ENCODE measurements at regions not wholly inside any gene's neighbourhood (a gene's known extent, or its start where the extent isn't known, plus 50 kb on each side); places are given as distances from the start of the nearest gene placed in this dataset.

- peak; percentile 57 for DNase-seq (ENCODE audit: low read depth)
These were observed 601.5 kb downstream of the IRX1 start for GRCh38 chr5:4197151-4197550.

DNA sequence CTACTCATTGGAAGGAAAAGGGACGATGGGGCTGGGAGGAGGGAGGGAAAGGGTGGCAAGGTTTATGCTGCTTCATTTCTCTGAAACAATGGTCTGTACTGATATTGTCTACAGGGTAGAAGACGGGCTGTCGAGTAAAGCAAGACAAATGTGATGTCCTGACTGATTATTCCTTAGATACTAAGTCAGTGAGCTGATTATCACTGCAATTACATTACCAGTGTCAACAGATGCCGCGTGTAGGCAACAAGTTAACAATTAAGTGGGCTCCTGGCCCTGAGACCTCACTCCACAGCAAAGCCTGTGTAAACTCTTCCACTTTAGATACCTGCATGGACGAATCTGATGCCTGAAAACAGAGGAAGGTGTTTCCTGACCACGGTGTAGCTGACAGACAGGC, 602.8 kb downstream of the IRX1 start:
- no peak for DNase-seq (ENCODE audit: low read depth)

GRCh38 chr5:4199049-4199841, 603.6 kb downstream of the IRX1 start:
- DNase-seq (ENCODE audit: low read depth), result no peak

DNA sequence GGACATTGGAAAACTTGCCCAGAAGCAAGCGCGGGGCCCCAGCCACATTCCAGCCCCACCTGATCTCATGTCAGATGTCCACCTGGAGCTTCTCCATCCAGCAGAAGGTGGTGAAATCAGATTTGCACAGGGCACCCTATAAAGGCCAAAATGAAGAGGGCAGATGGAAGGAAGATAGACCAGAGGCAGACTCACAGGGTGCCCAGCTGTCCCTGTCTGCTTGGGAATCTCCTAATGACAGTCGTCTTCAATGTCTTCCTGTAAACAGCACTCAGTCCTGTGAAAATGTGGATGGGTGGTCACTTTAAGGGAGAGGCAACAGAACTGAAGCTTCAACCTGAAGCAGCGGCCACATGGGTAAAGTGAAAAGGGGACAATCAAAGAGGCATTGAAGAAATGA, 607.5 kb downstream of the IRX1 start:
- no peak for DNase-seq (ENCODE audit: low read depth)

DNA sequence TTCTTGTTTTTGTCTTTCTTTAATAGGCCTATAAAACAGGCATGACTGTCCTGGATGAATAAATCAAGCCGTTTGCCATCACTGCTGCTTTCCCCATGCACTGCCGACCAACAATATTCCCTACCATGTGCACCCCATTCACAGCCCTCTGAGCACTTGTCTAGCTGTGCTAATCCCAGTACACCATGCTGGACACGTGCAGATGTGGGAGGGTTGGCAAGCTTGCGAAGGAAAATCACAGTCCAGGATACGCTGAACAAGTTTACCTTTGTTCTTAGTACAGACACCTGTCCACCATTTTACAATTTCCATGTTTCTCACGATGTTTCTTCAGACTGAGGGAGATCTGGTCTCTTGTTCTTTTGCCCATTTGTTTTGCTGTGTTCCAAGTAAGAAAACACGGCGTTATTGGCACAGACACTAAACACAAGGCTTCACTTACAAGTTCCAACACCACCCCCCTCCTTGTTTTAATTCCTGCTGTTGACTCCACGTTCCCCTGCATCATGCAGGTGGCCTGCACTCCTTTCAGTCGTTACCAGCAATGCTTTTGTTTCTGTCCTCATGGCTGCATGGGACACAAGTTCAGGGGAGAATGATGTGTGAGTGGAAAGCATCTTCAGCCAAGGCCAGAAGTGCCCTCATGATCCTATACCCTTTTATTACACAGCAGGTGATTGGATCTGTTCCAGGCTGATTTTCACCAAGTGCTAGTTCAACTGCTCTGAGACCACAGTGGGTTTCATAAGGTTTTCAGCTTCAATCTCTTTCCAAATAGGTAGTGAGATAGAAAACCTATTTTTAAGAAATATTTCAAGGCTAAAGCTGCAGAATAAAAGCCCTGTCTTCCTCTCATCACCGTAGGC, 608.9 kb downstream of the IRX1 start:
- no peak for DNase-seq (ENCODE audit: low read depth)

GRCh38 chr5:4205398-4205797, 609.8 kb downstream of the IRX1 start:
- no peak for DNase-seq (ENCODE audit: low read depth)

DNA sequence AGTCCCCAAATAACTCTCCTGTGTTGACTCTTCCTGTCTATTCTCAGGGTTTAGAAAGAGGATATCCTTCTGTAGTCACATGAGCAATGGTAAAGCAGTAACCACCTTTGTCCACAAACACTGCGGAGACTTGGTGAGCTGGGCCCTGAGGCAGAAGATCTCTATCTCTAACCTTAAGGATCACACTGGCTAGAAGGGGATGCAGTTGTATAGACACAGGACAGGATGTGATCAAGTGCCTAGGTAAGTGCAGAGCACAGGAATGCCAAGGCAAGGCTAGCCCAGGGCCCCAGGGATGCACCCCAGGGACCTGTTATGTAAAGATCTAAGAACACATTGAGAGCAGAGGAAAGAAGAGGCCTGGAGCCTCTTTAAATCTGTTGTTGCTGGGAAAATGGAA, 610.5 kb downstream of the IRX1 start:
- DNase-seq (ENCODE audit: low read depth), result no peak

GRCh38 chr5:4207486-4207885, 611.9 kb downstream of the IRX1 start:
- DNase-seq (ENCODE audit: low read depth), result no peak

- DNase-seq (ENCODE audit: low read depth), result no peak
These were observed 612.9 kb downstream of the IRX1 start for GRCh38 chr5:4208537-4208936.

DNA sequence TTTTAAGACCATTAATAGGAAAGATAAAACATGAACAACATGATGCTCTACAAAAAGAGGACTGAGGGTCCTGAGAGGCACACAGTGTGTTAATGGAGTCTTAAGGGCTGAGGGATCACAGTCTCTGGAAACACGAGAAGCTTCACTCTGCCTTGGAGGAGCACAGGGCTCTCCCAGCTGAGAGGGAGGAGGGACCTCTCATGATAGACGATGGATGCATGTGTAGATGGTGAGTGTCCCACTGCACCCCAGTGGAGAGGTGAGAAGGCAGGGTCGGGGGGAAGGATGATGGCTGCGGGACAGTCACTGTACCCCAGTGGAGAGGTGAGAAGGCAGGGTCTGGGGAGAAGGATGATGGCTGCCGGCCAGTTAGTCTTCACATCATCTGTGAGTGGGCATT, 613.4 kb downstream of the IRX1 start:
- DNase-seq (ENCODE audit: low read depth), result no peak

GRCh38 chr5:4212071-4212739, 616.6 kb downstream of the IRX1 start:
- DNase-seq (ENCODE audit: low read depth), result no peak

DNA sequence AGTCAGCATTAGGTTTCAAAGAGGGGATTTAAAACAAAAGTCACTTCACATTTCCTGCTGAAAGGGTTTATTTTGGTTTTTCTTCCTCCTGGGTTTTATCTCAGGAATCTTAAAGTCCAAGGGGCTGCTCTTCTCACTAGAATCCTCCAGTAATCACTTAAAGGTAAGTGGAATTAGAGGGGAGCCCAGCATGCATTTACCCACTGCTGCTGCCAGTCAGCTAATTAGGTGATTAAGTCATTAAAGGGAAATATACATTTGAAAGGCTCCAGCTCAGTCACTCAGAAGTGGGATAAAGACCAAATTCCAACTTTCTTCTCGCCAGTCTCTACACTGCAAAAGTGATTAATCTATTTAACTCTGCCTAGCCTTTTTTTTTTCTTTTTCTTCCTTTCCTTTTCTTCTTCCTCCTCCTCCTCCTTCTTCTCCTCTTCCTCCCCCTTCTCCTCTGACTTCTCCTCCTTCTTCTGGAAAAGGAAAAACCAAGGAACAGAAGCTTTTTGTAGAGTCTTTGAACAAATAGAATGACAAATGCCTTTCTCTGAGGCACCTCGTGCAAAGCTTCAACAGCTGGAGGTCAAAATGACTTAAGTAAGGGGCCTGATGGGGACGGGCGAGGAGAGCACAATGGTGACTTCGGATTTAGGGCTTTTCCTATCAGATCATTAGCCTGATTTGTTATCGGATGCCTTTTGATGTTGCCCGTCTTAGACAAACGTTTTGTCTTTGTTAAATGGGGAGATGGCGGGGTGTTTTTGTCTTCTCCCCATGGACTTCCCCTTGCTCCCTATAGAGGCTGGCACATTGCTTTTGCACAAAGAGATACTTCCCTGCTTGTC, 617.6 kb downstream of the IRX1 start:
- DNase-seq (ENCODE audit: low read depth), result no peak

DNA sequence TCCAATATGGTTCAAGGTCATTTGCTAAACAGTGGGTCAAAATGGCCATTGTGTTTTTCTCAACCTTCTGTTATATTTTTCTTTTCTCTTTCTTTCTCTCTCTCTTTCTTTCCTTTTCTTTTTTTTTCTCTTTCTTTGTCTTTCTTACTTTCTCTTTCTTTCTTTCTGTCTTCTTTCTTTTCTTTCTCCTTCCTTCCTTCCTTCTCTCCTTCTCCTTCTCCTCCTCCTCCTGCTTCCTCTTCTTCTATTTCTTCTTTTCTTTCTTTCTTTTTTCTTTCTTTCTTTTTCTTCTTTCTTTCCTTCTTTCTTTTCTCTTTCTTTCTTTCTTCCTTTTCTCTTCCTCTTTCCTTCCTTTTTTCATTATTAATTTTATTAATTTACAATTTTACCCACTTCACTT, 619.5 kb downstream of the IRX1 start:
- DNase-seq (ENCODE audit: low read depth), result no peak

DNA sequence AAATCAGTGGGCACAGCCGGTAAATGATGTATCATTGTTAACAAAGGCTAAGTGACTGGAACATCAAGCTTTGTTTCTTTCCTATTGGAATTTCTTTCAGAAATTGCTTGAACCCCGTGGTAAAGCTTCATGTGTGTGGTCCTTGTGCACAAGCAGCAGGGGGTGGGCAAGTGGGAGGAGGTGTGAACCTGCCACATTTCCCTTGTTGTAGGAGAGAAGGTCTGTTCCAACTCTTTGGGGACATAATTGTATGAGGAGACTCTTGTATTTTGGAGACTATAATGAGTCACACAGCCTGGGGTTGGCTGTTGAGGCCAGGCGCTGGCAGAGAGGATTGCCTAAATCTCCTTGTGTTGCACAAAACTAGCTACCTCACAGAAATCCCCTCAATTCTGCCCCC, 620.5 kb downstream of the IRX1 start:
- DNase-seq (ENCODE audit: low read depth), result no peak

- DNase-seq (ENCODE audit: low read depth), result no peak
These were observed 624.4 kb downstream of the IRX1 start for GRCh38 chr5:4220016-4220415.

DNA sequence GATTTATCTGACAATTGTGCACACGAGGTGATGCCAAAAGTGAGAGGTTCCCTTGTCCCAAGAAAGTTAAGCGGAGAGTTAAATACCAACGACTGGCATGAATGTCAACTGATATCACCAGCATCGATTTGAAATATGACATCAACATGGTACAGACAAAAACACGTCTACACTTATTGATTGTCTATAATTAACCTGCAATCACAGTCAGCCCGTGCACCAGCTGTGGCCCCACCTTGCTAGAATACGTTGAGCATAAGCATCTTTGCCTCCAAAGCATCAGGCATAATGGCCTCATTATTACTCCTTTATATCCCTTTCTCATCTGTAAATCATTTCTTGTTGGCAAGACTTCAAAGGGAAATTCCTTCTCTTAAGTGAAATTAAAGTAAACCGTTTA, 625.4 kb downstream of the IRX1 start:
- DNase-seq (ENCODE audit: low read depth), result no peak

DNA sequence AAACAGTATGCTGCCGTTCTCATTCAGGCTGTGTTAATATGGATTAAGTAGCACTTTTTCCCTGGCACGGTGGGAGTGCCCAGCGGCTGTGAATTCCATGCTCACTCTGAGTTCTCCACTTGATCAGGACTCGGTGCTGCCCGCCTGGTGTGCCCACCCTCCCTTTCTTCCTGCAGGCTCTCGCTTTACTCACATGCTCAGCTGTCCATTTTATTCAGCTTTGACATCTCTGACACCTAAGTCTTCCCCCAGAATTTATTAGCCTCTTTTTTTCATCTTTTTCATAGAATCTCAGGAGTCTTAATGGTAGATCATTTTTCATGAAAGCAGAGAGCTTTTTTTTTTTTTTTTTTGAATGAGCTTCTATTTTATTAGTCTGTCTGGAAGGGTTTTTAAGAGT, 626.5 kb downstream of the IRX1 start:
- DNase-seq (ENCODE audit: low read depth), result no peak

DNA sequence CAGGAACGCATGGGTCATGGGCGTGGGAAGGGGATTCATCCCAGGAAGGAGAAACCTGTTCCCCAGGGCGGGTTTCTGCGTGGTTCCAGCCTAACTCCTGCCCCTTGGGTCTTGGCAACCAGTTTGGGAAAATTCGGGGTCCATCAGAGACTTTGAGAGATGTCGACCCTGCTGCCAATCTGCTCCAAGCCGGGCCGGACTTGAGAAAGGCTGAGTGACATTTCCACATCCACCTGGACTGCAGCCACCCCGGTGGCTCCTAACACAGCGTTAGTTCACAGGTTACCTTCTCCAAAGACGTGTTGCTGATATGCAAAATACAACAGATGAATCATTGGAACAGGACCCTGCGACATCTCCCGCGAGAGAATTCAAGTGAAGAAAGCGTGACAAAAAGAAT, 627.2 kb downstream of the IRX1 start:
- DNase-seq (ENCODE audit: low read depth), result no peak

- no peak for DNase-seq (ENCODE audit: low read depth)
These were observed 630.1 kb downstream of the IRX1 start for GRCh38 chr5:4225741-4226140.

DNA sequence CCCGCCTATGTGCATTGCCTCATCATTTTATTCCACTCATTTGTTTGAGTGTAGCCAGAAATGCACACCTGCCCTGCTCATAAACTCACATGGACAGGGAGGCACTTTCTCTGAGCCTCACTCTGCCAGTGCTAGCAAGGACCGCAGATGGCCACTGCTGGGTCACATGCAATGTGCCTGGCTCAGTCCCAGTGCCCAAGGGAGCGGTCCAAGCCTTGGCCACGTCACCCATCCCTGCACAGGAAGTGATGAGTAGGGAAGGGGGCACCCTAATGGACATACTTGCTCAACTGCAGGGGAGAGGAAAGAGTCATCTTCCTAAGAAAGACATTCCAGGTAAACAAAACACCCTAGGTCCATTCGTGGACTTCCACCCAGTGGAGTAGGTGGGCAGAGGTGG, 630.9 kb downstream of the IRX1 start:
- DNase-seq (ENCODE audit: low read depth), result no peak

GRCh38 chr5:4228708-4229107, 633.1 kb downstream of the IRX1 start:
- no peak for DNase-seq (ENCODE audit: low read depth)
